Fibroblast of pulmonary artery (primary cell): ENCODE measurements at regions not wholly inside any gene's neighbourhood (a gene's known extent, or its start where the extent isn't known, plus 50 kb on each side); places are given as distances from the start of the nearest gene placed in this dataset.
A peak's percentile ranks its signal among the peaks of the same experiment; 100 is the strongest.

Experiments
- DNase-seq: peaks from one replicate; pipeline ENCODE4 v3.0.0-alpha.2; 2010; ENCODE audit warnings: low read depth
- H3K4me3 ChIP-seq: replicated peaks from 2 replicates; pipeline ENCODE4 v1.5.1; 2011; ENCODE audit warnings: low read depth, mild to moderate bottlenecking, control low read depth, low read length, moderate library complexity
- CTCF ChIP-seq: IDR thresholded peaks from 2 replicates; pipeline ENCODE4 v1.5.1; 2011; ENCODE audit warnings: mild to moderate bottlenecking, control low read depth, low read length, inconsistent platforms; ENCODE audit errors: missing control alignments

DNA sequence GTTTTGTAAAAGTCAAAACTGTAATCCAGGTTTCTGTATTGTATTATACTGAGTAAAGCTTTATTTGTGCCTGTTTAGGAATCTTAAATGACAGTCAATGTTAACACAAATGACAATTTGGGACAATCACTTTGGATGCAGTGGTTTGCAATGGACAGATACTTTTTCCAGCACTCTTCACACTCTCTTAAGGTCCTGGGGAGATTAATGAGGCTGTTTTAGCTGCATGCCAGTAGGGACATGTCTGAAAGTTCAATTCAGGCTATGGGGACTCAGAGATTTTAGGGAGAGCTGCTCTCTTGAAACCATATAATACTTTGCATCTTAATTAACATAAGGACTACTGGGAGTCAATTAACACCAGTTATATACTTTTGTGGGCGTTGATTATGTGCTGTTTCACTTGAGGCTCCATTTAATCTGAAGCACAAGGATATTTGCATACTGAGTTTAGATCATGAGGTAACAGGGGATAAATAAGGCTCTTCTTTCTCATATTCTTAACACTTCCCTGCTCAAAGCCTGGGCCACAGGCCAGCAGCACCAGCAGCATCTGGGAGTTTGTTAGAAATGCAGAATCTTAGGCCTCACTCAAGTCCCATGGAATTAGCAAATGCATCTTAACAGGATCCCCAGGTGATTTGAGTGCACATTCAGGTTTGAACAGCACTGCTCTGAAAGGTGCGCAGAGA lies 972.8 kb downstream of the PLOD2 start:
- TF ChIP-seq CTCF: no peak
- no peak for DNase-seq
- no peak overlapping the region for H3K4me3 ChIP-seq

DNA sequence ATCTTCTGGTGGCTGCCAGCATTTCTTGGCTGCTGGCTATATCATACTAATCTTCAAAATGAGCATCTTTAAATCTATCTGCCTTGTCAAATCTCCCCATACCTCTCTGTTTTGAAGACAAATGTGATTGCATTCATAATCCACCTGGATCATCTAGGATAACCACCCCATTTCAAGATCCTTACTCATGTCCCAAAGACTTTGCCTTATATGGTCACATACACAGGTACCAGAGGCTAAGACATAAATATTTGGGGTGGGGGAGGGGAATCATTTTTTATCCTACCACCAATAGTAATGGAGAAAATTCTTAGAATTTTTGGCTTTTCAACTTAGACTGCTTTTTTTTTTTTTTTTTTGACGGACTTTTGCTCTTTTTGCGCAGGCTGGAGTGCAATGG lies 970.8 kb downstream of the PLOD2 start:
- H3K4me3 ChIP-seq: no peak overlapping the region
- no peak for DNase-seq
- no peak for TF ChIP-seq CTCF

GRCh38 chr3:145190761-145191160 lies 970.2 kb downstream of the PLOD2 start:
- DNase-seq: no peak
- TF ChIP-seq CTCF: no peak
- no peak overlapping the region for H3K4me3 ChIP-seq

DNA sequence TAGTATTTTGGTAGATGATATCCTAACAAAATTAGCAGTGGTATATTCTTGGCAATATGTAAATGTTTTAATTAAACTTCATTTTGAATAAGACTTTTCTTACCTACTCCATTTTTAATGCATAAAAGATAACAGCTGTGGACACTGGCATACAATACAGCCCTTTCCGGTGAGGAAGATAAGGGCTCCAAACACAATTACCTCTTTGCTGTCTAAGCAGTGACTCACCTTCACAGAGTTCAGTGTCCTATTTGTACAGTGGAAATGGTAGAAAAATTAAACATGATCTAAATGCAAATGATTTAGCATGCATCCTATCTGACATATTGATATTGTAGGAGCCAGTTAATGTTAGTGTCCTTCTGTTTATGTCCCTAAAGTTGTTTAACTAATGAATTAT lies 969.4 kb downstream of the PLOD2 start:
- no peak for TF ChIP-seq CTCF
- no peak overlapping the region for H3K4me3 ChIP-seq
- peak; percentile 55 for DNase-seq

- no peak for TF ChIP-seq CTCF
- H3K4me3 ChIP-seq: no peak overlapping the region
- DNase-seq: no peak
These were observed 963.7 kb downstream of the PLOD2 start for GRCh38 chr3:145197051-145197820.

DNA sequence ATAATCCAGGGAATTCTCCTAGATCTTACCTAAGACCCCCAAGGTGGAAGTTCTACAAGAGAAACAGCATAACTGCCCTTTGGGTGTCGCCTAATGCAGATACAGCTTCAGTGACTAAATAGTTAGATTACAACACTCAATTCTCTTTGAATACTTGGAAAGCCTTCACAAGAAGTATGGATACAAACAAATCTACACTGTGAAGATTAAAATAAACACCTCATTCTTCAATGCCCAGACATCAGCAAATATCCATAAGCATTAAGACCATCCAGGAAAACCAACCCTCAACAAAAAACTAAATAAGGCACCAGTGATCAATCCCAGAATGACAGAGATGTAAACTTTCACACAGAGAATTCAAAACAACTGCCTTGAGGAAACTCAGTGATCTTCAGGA lies 963.2 kb downstream of the PLOD2 start:
- TF ChIP-seq CTCF: no peak
- no peak for DNase-seq
- no peak overlapping the region for H3K4me3 ChIP-seq
